A673 (cell line): ENCODE measurements at regions not wholly inside any gene's neighbourhood (a gene's known extent, or its start where the extent isn't known, plus 50 kb on each side); places are given as distances from the start of the nearest gene placed in this dataset.

Experiments
- BruUV-seq: library from RNA; stranded (reverse); fragments of 400-500 nt; replicated peaks from 2 replicates; lab custom pipeline; 2021; lab: Mats Ljungman, UMichigan
- CTCF ChIA-PET: fragments of 300-600 bp; sonication (Branson Sonifier 250); formaldehyde crosslinking; loops from one replicate; lab custom pipeline; 2022; ENCODE audit warnings: antibody characterized with exemption; lab: Charles Lee
- POLR2A ChIA-PET: fragments of 300-600 bp; sonication (Branson Sonifier 250); formaldehyde crosslinking; loops from one replicate; lab custom pipeline; 2022; ENCODE audit warnings: antibody characterized with exemption; ENCODE audit not compliant: low non-redundant PET; lab: Charles Lee
- DNase-seq: peaks from one replicate; pipeline ENCODE4 v3.0.0-alpha.2; 2015; ENCODE audit warnings: low spot score
- H3K27ac ChIP-seq: fragments of 200-600 bp; sonication (generic); 2 replicates; pipeline ENCODE4 v1.5.1; 2016; ENCODE audit warnings: mixed run types, low read depth, mild to moderate bottlenecking, mixed read lengths, antibody characterized with exemption, low read length; ENCODE audit not compliant: poor library complexity, severe bottlenecking
- H3K27me3 ChIP-seq: fragments of 200-600 bp; sonication (generic); replicated peaks from 2 replicates; pipeline ENCODE4 v1.6.1; 2017; ENCODE audit warnings: mixed run types, low read depth, mild to moderate bottlenecking, mixed read lengths, antibody characterized with exemption, low read length; ENCODE audit not compliant: insufficient read depth, poor library complexity
- H3K36me3 ChIP-seq: fragments of 200-600 bp; sonication (generic); 2 replicates; pipeline ENCODE4 v1.6.1; 2016; ENCODE audit warnings: mixed run types, mild to moderate bottlenecking, mixed read lengths, antibody characterized with exemption, low read length; ENCODE audit not compliant: insufficient read depth, poor library complexity, severe bottlenecking
- H3K4me1 ChIP-seq: fragments of 200-600 bp; sonication (generic); 2 replicates; pipeline ENCODE4 v1.6.1; 2017; ENCODE audit warnings: mixed run types, mild to moderate bottlenecking, mixed read lengths, antibody characterized with exemption, low read length; ENCODE audit not compliant: insufficient read depth, poor library complexity, severe bottlenecking
- H3K4me3 ChIP-seq: fragments of 200-600 bp; sonication (generic); 2 replicates; pipeline ENCODE4 v1.5.1; 2016; ENCODE audit warnings: low read depth, mixed run types, mild to moderate bottlenecking, mixed read lengths, low read length; ENCODE audit not compliant: poor library complexity, severe bottlenecking
- H3K9me3 ChIP-seq: fragments of 200-600 bp; sonication (generic); 2 replicates; pipeline ENCODE4 v1.6.1; 2016; ENCODE audit warnings: mixed run types, low read depth, mild to moderate bottlenecking, mixed read lengths, antibody characterized with exemption, low read length; ENCODE audit not compliant: poor library complexity, severe bottlenecking
- EZH2 ChIP-seq: fragments of 200-600 bp; sonication (generic); IDR thresholded peaks from 2 replicates; pipeline ENCODE4 v1.6.1; 2017; ENCODE audit warnings: borderline replicate concordance, low read depth, mild to moderate bottlenecking, mixed read lengths, antibody characterized with exemption, low read length; ENCODE audit not compliant: poor library complexity, severe bottlenecking
- intact Hi-C: fragments of 100-400 bp; cut with micrococcal nuclease; formaldehyde crosslinking; loops from one replicate; pipeline ENCODE4 v1.10.0; 2022; ENCODE audit not compliant: unreplicated experiment
- TF ChIP-seq, protein P1 (sequence below): fragments of 300-800, 200-600 bp; sonication (generic); conservative IDR thresholded peaks from 2 replicates; pipeline ENCODE4 v1.5.1; 2017; ENCODE audit warnings: low read depth, mild to moderate bottlenecking, antibody characterized with exemption, low read length, moderate library complexity, mixed read lengths

DNA sequence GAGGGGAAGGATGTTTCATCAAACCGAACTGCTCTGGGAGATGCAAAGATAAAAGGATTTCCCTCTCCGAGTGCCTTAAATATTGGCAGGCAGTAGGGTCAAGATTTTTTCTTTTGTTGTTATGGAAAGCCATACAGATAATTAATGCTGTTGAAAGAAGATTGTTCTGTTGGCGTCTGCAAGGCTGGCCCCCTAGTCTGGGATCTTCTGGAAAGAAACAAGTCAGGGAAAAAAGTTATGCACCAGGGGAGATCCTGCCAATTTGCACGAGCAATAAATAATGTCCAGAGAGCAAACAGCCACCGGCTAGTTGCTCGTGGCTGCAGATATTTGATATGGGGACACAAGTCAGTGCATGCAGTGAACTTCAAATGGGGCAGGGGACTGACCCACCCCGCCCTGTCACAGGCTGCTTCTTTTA is 202.1 kb upstream of the MYL2 start:
- Histone ChIP-seq H3K27ac (peak overlapping the region; percentile 40), H3K27me3 (no peaks in the 10 kb centered on the region), H3K9me3 (no peaks in the 10 kb centered on the region), H3K36me3 (no peaks in the 10 kb centered on the region), H3K4me1 (peaks cover 23% of the 10 kb centered on the region), H3K4me3 (peak overlapping the region; percentile 11)
- TF ChIP-seq, protein P1, sequence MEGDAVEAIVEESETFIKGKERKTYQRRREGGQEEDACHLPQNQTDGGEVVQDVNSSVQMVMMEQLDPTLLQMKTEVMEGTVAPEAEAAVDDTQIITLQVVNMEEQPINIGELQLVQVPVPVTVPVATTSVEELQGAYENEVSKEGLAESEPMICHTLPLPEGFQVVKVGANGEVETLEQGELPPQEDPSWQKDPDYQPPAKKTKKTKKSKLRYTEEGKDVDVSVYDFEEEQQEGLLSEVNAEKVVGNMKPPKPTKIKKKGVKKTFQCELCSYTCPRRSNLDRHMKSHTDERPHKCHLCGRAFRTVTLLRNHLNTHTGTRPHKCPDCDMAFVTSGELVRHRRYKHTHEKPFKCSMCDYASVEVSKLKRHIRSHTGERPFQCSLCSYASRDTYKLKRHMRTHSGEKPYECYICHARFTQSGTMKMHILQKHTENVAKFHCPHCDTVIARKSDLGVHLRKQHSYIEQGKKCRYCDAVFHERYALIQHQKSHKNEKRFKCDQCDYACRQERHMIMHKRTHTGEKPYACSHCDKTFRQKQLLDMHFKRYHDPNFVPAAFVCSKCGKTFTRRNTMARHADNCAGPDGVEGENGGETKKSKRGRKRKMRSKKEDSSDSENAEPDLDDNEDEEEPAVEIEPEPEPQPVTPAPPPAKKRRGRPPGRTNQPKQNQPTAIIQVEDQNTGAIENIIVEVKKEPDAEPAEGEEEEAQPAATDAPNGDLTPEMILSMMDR = no peak
- TF ChIP-seq EZH2 = no peak
- peak; percentile 70 for DNase-seq
- ChIA-PET CTCF (no interaction called here), POLR2A (no interaction called here)
- intact Hi-C loops = no loop called here
- BruUV-seq = no TSS peak

DNA sequence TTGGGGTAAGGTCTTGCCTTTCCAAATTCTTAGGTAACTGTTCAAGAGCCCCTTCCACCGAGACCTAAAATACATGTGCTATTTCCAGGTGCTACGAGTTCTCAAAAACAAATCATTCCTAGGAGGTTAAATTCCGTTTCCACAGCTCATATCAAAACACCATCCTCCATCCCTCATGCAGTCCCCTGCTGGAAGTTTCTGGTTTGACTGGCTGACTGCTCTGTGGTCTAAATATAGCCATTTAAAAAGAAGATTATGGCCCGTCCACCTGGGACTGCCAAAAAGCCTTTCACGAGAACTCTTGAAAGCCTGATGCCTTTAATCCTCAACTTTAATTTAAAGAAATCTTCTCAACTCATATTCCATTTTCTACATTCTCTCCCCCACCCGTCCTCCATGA is 201.5 kb upstream of the MYL2 start:
- intact Hi-C loops = no loop called here
- POLR2A ChIA-PET = no interaction called here

DNA sequence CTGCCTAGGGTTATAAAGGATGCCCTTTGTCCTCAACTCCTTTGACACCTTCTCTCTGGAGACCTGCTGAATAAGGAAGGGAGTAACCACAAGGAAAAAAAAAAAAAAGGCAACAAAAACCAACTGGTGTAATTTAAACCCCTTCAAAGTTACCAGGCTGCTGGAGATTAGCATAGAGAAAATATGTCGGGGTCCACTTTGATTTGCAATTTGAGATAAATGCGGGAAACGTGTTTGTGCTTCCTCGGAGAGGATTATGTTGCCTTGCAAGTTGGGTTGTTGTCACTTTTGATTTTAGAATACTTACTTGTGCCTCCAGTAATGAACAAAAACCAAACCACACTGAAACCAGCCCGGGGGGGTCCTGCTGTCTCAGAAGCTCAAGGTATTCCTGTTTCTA is 200.2 kb upstream of the MYL2 start:
- Histone ChIP-seq H3K9me3 (no peaks in the 10 kb centered on the region), H3K27ac (no peak overlapping the region), H3K4me3 (no peak overlapping the region), H3K36me3 (no peaks in the 10 kb centered on the region), H3K27me3 (no peaks in the 10 kb centered on the region), H3K4me1 (peaks cover 23% of the 10 kb centered on the region)
- DNase-seq = peak; percentile 44
- BruUV-seq = no TSS peak
- TF ChIP-seq EZH2 = no peak
- TF ChIP-seq, protein P1 = no peak
- intact Hi-C loops = no loop called here
- POLR2A ChIA-PET = no interaction called here
- CTCF ChIA-PET = interaction anchor here (0.7 kb wide), 1 partner anchor 87 kb away, joined by 5 read pairs; no protein-coding TSS in a partner anchor

More for the DNA sequence above, 201.5 kb upstream of the MYL2 start:
- CTCF ChIA-PET = no interaction called here
- peaks cover 23% of the 10 kb centered on the region for H3K4me1 ChIP-seq
- BruUV-seq = no TSS peak
- no peaks in the 10 kb centered on the region for H3K27me3 ChIP-seq
- peak overlapping the region; percentile 40 for H3K27ac ChIP-seq
- no peaks in the 10 kb centered on the region for H3K36me3 ChIP-seq
- H3K4me3 ChIP-seq = peak overlapping the region; percentile 11
- TF ChIP-seq, protein P1 = peak; percentile 28; the same call in 1 of the 2 replicates
- TF ChIP-seq EZH2 = no peak
- no peaks in the 10 kb centered on the region for H3K9me3 ChIP-seq
- peak; percentile 54 for DNase-seq
